HEK293T (cell line): ENCODE measurements at regions not wholly inside any gene's neighbourhood (a gene's known extent, or its start where the extent isn't known, plus 50 kb on each side); places are given as distances from the start of the nearest gene placed in this dataset.

Experiments
- CTCF ChIA-PET: fragments of 350-600 bp; formaldehyde crosslinking; extraction: SDS; loops from one replicate; lab custom pipeline; 2021; ENCODE audit warnings: antibody characterized with exemption, inconsistent platforms; lab: Yijun Ruan, JAX
- POLR2A ChIA-PET: fragments of 350-600 bp; formaldehyde crosslinking; extraction: SDS; loops from one replicate; lab custom pipeline; 2020; ENCODE audit warnings: antibody characterized with exemption, inconsistent platforms; lab: Yijun Ruan, JAX
- DNase-seq: peaks from one replicate; pipeline ENCODE4 v3.0.0; 2012; ENCODE audit warnings: mixed read lengths; ENCODE audit errors: extremely low spot score
- ARNT ChIP-seq: fragments of 450-650 bp; IDR thresholded peaks from 2 replicates; pipeline ENCODE4 v1.6.1; 2017; ENCODE audit warnings: mild to moderate bottlenecking
- BHLHE40 ChIP-seq: fragments of 450-650 bp; IDR thresholded peaks from 2 replicates; pipeline ENCODE4 v1.6.1; 2016; ENCODE audit warnings: mild to moderate bottlenecking, moderate library complexity, borderline replicate concordance
- CTBP1 ChIP-seq: fragments of 450-650 bp; IDR thresholded peaks from 2 replicates; pipeline ENCODE4 v1.6.1; 2016; ENCODE audit warnings: borderline replicate concordance
- ELF4 ChIP-seq: fragments of 450-650 bp; IDR thresholded peaks from 2 replicates; pipeline ENCODE4 v1.6.1; 2017; ENCODE audit warnings: antibody characterized with exemption
- FOXA1 ChIP-seq: fragments of 450-650 bp; IDR thresholded peaks from 2 replicates; pipeline ENCODE4 v1.6.1; 2016; ENCODE audit warnings: mild to moderate bottlenecking
- FOXK2 ChIP-seq: fragments of 450-650 bp; IDR thresholded peaks from 2 replicates; pipeline ENCODE4 v1.6.1; 2016; ENCODE audit warnings: mild to moderate bottlenecking
- FOXM1 ChIP-seq: fragments of 450-650 bp; IDR thresholded peaks from 2 replicates; pipeline ENCODE4 v1.6.1; 2017; ENCODE audit warnings: mild to moderate bottlenecking, borderline replicate concordance
- HDGF ChIP-seq: fragments of 450-650 bp; IDR thresholded peaks from 2 replicates; pipeline ENCODE4 v1.6.1; 2017; ENCODE audit warnings: antibody characterized with exemption, borderline replicate concordance
- L3MBTL2 ChIP-seq: fragments of 450-650 bp; conservative IDR thresholded peaks from 2 replicates; pipeline ENCODE4 v1.6.1; 2016; ENCODE audit warnings: mild to moderate bottlenecking
- LEF1 ChIP-seq: fragments of 450-650 bp; IDR thresholded peaks from 2 replicates; pipeline ENCODE4 v1.6.1; 2017; ENCODE audit warnings: mild to moderate bottlenecking, borderline replicate concordance
- NFRKB ChIP-seq: fragments of 450-650 bp; IDR thresholded peaks from 2 replicates; pipeline ENCODE4 v1.6.1; 2016; ENCODE audit warnings: mild to moderate bottlenecking, moderate library complexity
- SP1 ChIP-seq: fragments of 450-650 bp; IDR thresholded peaks from 2 replicates; pipeline ENCODE4 v1.6.1; 2017
- SUZ12 ChIP-seq: fragments of 450-650 bp; IDR thresholded peaks from 2 replicates; pipeline ENCODE4 v1.6.1; 2016; ENCODE audit warnings: mild to moderate bottlenecking
- TARDBP ChIP-seq: fragments of 450-650 bp; IDR thresholded peaks from 2 replicates; pipeline ENCODE4 v1.6.1; 2016
- ZNF384 ChIP-seq: fragments of 450-650 bp; IDR thresholded peaks from 2 replicates; pipeline ENCODE4 v1.6.1; 2016
- TF ChIP-seq, protein P1 (sequence below): fragments of 450-650 bp; IDR thresholded peaks from 2 replicates; pipeline ENCODE4 v1.6.1; 2016

DNA sequence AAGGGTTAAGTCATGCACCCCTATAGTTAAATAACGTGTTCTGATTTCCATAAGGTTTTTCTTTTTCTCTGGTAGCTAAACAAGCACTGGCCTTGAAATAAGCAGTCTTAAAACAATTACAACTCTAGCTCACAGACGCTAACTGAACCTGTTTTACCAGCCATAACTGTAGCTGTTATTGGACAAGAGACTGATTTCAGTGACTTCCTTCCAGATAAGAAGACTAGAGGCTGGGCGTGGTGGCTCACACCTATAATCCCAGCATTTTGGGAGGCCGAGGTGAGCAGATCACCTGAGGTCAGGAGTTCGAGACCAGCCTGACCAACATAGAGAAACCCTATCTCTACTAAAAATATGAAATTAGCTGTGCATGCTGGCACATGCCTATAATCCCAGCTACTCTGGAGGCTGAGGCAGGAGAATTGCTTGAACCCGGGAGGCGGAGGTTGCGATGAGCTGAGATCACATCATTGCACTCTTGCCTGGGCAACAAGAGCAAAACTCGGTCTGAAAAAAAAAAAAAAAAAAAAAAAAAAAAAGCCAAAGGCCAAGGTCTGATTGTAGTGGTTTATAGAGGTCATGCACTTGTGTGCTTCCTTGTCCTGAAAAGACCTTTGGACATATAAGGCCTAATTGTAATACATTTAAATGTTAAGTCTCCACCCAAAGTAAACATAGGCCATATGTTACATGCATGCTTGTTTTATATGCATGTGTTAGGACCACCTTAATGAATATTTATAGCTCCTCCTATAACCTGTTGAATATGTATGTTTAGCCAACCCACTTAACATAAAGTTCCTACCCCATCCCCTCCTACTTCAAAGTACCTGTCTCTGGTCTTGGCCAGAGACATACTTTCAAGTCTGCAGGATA lies 319.5 kb upstream of the CA10 start:
- CTCF ChIA-PET = no interaction called here
- TF ChIP-seq SUZ12 (no peak), HDGF (no peak), FOXA1 (no peak), BHLHE40 (no peak), SP1 (no peak), TARDBP (no peak), NFRKB (no peak), FOXK2 (no peak), ZNF384 (no peak), FOXM1 (no peak), ELF4 (no peak), CTBP1 (no peak), ARNT (no peak)
- TF ChIP-seq, protein P1, sequence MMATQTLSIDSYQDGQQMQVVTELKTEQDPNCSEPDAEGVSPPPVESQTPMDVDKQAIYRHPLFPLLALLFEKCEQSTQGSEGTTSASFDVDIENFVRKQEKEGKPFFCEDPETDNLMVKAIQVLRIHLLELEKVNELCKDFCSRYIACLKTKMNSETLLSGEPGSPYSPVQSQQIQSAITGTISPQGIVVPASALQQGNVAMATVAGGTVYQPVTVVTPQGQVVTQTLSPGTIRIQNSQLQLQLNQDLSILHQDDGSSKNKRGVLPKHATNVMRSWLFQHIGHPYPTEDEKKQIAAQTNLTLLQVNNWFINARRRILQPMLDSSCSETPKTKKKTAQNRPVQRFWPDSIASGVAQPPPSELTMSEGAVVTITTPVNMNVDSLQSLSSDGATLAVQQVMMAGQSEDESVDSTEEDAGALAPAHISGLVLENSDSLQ = no peak
- DNase-seq = no peak
- POLR2A ChIA-PET = no interaction called here

DNA sequence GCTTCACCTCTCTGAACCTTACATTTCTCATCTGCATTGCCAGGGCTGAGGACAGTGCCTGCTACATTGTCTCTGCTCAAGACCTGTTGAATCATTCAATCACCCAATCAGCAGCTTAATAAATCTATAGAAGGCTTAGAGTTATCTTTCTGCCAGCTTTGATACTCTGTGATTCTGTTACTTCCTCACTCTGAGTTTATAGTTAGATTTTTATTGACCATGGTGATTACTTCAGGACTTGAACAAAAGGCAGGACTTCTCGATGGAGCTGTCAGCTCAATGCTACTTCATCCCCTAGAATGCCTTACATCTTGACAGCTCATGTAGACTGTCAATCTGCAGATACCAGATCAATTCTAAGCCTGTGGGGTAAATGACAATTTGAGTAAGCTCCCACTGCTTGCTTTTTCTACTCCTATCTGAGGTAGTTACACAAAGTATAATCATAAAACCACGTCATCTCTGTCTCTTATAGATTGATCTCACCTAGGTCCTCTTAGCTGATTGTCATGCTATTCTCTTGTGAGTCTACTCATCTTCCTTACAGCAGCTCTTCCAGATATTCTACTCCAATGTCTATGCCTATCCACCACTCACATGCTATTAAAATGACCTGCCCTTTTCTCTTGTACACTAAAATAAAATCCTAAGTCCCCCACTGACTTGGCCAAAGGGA lies 318.3 kb upstream of the CA10 start:
- ChIA-PET CTCF (no interaction called here), POLR2A (no interaction called here)
- TF ChIP-seq BHLHE40 (no peak), L3MBTL2 (no peak)
- no peak for DNase-seq

DNA sequence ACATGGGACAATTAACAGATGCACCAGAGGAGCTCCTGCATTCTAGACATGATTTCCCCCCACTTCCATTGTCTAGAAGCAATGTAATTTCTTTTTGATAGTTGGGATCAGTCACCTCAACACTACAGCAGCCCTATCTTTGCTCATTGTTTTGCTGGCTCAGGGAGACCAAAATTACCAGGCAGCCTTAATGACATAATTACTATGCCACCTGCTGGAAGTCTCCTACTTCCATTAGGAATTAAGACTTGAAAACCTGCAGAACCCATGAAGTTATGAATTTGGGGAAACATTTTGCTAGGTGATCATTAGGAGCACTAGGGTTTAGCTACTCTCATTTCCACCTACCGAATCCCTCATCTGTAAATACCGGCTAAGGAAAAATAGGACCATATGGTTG lies 312.0 kb upstream of the CA10 start:
- POLR2A ChIA-PET = no interaction called here
- TF ChIP-seq SP1 = no peak
- TF ChIP-seq ELF4 = no peak
- CTCF ChIA-PET = no interaction called here
- DNase-seq = no peak

DNA sequence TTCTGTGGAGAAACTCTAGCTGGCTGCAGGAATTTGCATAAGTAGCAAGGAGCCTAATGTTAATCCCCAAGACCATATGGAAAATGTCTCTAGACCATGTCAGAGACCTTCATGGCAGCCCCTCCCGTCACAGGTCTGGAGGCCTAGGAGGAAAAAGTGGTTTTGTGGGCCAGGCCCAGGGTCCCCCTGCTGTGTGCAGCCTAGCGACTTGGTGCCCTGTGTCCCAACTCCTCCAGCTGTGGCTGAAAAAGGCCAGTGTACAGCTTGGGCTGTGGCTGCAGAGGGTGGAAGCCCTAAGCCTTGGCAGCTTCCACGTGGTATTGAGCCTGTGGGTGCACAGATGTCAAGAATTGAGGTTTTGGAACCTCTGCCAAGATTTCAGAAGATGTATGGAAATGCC lies 306.9 kb upstream of the CA10 start:
- DNase-seq = no peak
- TF ChIP-seq HDGF (no peak), FOXM1 (no peak), ELF4 (no peak), L3MBTL2 (no peak), ZNF384 (no peak), CTBP1 (no peak), ARNT (no peak), FOXK2 (no peak), FOXA1 (no peak), SUZ12 (no peak), BHLHE40 (no peak), SP1 (no peak), LEF1 (no peak), NFRKB (no peak), TARDBP (no peak)
- TF ChIP-seq, protein P1 = no peak
- POLR2A ChIA-PET = no interaction called here
- CTCF ChIA-PET = no interaction called here

DNA sequence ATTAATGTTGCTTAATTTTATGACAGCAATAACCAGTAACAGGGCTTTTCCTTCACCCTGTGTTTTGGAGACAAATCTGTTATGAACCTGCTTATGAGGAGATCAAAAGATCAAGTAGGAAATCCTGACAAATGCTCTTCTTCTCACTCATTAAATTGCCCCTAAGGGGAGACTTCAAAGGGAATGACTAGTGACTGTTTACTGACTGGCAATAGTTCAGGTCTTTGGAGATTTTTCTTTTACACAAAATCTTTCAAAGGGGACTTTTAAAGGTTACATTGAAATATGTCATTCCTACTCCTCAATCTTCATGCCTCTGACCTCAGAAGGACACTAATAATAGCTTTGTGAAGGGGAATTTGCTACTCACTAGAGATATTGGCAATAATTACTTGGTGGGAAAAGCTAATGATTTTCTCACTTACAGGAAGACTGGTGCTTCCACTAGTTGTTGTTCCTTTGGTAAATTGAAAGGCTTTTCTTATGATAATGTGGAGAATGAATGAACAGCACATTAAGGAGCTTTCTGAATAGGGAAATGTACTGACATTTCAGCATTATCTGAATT lies 292.9 kb upstream of the CA10 start:
- TF ChIP-seq HDGF (no peak), L3MBTL2 (no peak), ZNF384 (no peak), FOXA1 (no peak), SUZ12 (no peak), ARNT (no peak)
- CTCF ChIA-PET = no interaction called here
- POLR2A ChIA-PET = no interaction called here
- DNase-seq = no peak

DNA sequence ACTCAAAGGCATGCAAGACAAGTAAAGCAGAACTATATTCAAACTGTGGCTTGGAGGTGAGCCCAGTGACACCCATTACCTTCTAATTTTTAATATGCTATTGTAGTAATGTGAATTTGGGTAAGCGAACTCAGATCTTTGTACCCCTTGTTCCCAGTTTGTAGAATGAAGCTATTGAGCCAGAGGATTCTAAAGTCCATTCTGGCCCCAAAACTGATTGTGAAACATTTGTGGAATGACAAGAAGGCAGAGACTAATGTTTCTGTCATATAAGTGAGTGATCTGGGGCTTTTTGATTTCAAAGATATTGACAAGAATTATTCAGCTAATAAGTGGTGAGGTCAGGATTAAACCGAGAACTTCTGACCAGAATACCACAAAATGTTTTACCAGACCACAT lies 283.8 kb upstream of the CA10 start:
- ChIA-PET POLR2A (no interaction called here), CTCF (no interaction called here)
- DNase-seq = no peak

More for the DNA sequence above, 283.8 kb upstream of the CA10 start:
- TF ChIP-seq, protein P1 = no peak
- TF ChIP-seq CTBP1 = no peak
- no peak for TF ChIP-seq FOXM1
- TF ChIP-seq FOXK2 = no peak
- TF ChIP-seq LEF1 = no peak
- no peak for TF ChIP-seq ARNT
- TF ChIP-seq NFRKB = no peak
